ENCODE measurements at regions not wholly inside any gene's neighbourhood (a gene's known extent, or its start where the extent isn't known, plus 50 kb on each side); places are given as distances from the start of the nearest gene placed in this dataset.

- no peaks in the 10 kb centered on the region for H3K4me1 Mint-ChIP-seq (ENCODE audit: insufficient read depth, unreplicated experiment)
- intact Hi-C loops (cut with micrococcal nuclease) = no loop called here
- no peak overlapping the region for H3K27ac Mint-ChIP-seq (ENCODE audit: low read depth, unreplicated experiment)
- BruUV-seq (replicated peaks) = no TSS peak
- H3K27me3 Mint-ChIP-seq (ENCODE audit: insufficient read depth, unreplicated experiment) = peaks cover 52% of the 10 kb centered on the region
- no peaks in the 10 kb centered on the region for H3K9me3 Mint-ChIP-seq (ENCODE audit: unreplicated experiment)
- H3K4me3 Mint-ChIP-seq (ENCODE audit: unreplicated experiment) = no peak overlapping the region
- TF ChIP-seq CTCF (IDR thresholded peaks at IDR 0.05; ENCODE audit: unreplicated experiment) = no peak
- ChIA-PET CTCF (interaction anchor here (0.9 to 1.8 kb wide), 4 partner anchors 14 to 94 kb away, joined by 3 to 5 read pairs (median 4); no protein-coding TSS in a partner anchor), POLR2A (no interaction called here)
- no peaks in the 10 kb centered on the region for H3K36me3 Mint-ChIP-seq (ENCODE audit: insufficient read depth, unreplicated experiment)
- no peak for DNase-seq (ENCODE audit: unreplicated experiment)
These were observed 286.8 kb upstream of the UMPS start for GRCh38 chr3:124443446-124443845.

- Mint-ChIP-seq H3K4me1 (ENCODE audit: insufficient read depth, unreplicated experiment) (no peaks in the 10 kb centered on the region), H3K9me3 (ENCODE audit: unreplicated experiment) (no peaks in the 10 kb centered on the region), H3K27me3 (ENCODE audit: insufficient read depth, unreplicated experiment) (peaks cover 58% of the 10 kb centered on the region), H3K36me3 (ENCODE audit: insufficient read depth, unreplicated experiment) (no peaks in the 10 kb centered on the region), H3K4me3 (ENCODE audit: unreplicated experiment) (no peak overlapping the region), H3K27ac (ENCODE audit: low read depth, unreplicated experiment) (no peak overlapping the region)
- no peak for TF ChIP-seq CTCF (IDR thresholded peaks at IDR 0.05; ENCODE audit: unreplicated experiment)
- BruUV-seq (replicated peaks) = no TSS peak
- CTCF ChIA-PET = interaction anchor here (0.6 to 1.8 kb wide), 5 partner anchors 14 to 317 kb away, joined by 3 to 5 read pairs (median 4); no protein-coding TSS in a partner anchor
- POLR2A ChIA-PET = no interaction called here
- no peak for DNase-seq (ENCODE audit: unreplicated experiment)
- intact Hi-C loops (cut with micrococcal nuclease) = no loop called here
These were observed 286.2 kb upstream of the UMPS start for GRCh38 chr3:124444075-124444474.

GRCh38 chr3:124444896-124445295 is 285.4 kb upstream of the UMPS start:
- intact Hi-C loops (cut with micrococcal nuclease) = no loop called here
- POLR2A ChIA-PET = no interaction called here
- Mint-ChIP-seq H3K36me3 (ENCODE audit: insufficient read depth, unreplicated experiment) (no peaks in the 10 kb centered on the region), H3K9me3 (ENCODE audit: unreplicated experiment) (no peaks in the 10 kb centered on the region), H3K27ac (ENCODE audit: low read depth, unreplicated experiment) (no peak overlapping the region), H3K4me1 (ENCODE audit: insufficient read depth, unreplicated experiment) (no peaks in the 10 kb centered on the region), H3K27me3 (ENCODE audit: insufficient read depth, unreplicated experiment) (peaks cover 60% of the 10 kb centered on the region), H3K4me3 (ENCODE audit: unreplicated experiment) (no peak overlapping the region)
- TF ChIP-seq CTCF (IDR thresholded peaks at IDR 0.05; ENCODE audit: unreplicated experiment) = no peak
- no peak for DNase-seq (ENCODE audit: unreplicated experiment)
- CTCF ChIA-PET = interaction anchor here (0.7 kb wide), 1 partner anchor 198 kb away, joined by 4 read pairs; no protein-coding TSS in a partner anchor
- BruUV-seq (replicated peaks) = no TSS peak

- POLR2A ChIA-PET = no interaction called here
- intact Hi-C loops (cut with micrococcal nuclease) = no loop called here
- Mint-ChIP-seq H3K27ac (ENCODE audit: low read depth, unreplicated experiment) (no peak overlapping the region), H3K9me3 (ENCODE audit: unreplicated experiment) (no peaks in the 10 kb centered on the region), H3K27me3 (ENCODE audit: insufficient read depth, unreplicated experiment) (peaks cover 83% of the 10 kb centered on the region), H3K4me1 (ENCODE audit: insufficient read depth, unreplicated experiment) (no peaks in the 10 kb centered on the region), H3K36me3 (ENCODE audit: insufficient read depth, unreplicated experiment) (no peaks in the 10 kb centered on the region), H3K4me3 (ENCODE audit: unreplicated experiment) (no peak overlapping the region)
- TF ChIP-seq CTCF (IDR thresholded peaks at IDR 0.05; ENCODE audit: unreplicated experiment) = no peak
- no TSS peak for BruUV-seq (replicated peaks)
- CTCF ChIA-PET = interaction anchor here (0.6 to 1.3 kb wide), 3 partner anchors 16 to 112 kb away, joined by 3 to 5 read pairs (median 3); no protein-coding TSS in a partner anchor
- DNase-seq (ENCODE audit: unreplicated experiment) = no peak
These were observed 282.4 kb upstream of the UMPS start for GRCh38 chr3:124447845-124448244.

All from MCF 10A (cell line).